A549 (cell line): ENCODE measurements at regions not wholly inside any gene's neighbourhood (a gene's known extent, or its start where the extent isn't known, plus 50 kb on each side); places are given as distances from the start of the nearest gene placed in this dataset.

Experiments used
- ATAC-seq, 2 experiments: fragments of 200-7000 bp in 1 of 2; fragments of >200 bp in 1 of 2; cut with Nextera tagmentation in 1 of 2; cut with Tn5 transposase in 1 of 2; 3 replicates each; pipeline versions ENCODE4 v1.8.0 to v1.9.1; 2018 to 2020; ENCODE audit warnings: mild to moderate bottlenecking in 1 of 2, moderate library complexity in 1 of 2
- CTCF ChIA-PET: fragments of 300-600 bp; sonication (Branson Sonifier 250); formaldehyde crosslinking; extraction: SDS; loops from one replicate; lab custom pipeline; 2021; ENCODE audit warnings: antibody characterized with exemption, inconsistent platforms; lab: Yijun Ruan, JAX
- POLR2A ChIA-PET: fragments of 350-600 bp; formaldehyde crosslinking; extraction: SDS; loops from one replicate; lab custom pipeline; 2021; ENCODE audit warnings: antibody characterized with exemption, inconsistent platforms; lab: Yijun Ruan, JAX
- DNase-seq, 2 experiments: peaks; one replicate each; pipeline versions ENCODE4 v3.0.0 to v3.0.0-alpha.2; 2011 to 2016; ENCODE audit warnings: low read depth in 1 of 2, low spot score in 1 of 2
- FAIRE-seq: peaks from 2 replicates; lab custom pipeline; 2011; peaks lifted over from hg19 to GRCh38; lab: Jason Lieb, UNC
- H3K27ac ChIP-seq, 2 experiments: fragments of >200 bp; sonication (Bioruptor Twin); formaldehyde crosslinking; 3 replicates each; pipeline ENCODE4 v1.5.1; 2016 to 2017
- H3K4me1 ChIP-seq: fragments of >200 bp; sonication (Bioruptor Twin); formaldehyde crosslinking; 3 replicates; pipeline ENCODE4 v1.6.1; 2016
- H3K4me2 ChIP-seq: fragments of >200 bp; sonication (Bioruptor Twin); formaldehyde crosslinking; 3 replicates; pipeline ENCODE4 v1.6.1; 2016
- H3K4me3 ChIP-seq: fragments of >200 bp; sonication (Bioruptor Twin); formaldehyde crosslinking; 3 replicates; pipeline ENCODE4 v1.5.1; 2016
- H3K9me3 ChIP-seq: fragments of >200 bp; sonication (Bioruptor Twin); formaldehyde crosslinking; 3 replicates; pipeline ENCODE4 v1.6.1; 2016
- CBX8 ChIP-seq: fragments of 200-600 bp; sonication (generic); IDR thresholded peaks from 2 replicates; pipeline ENCODE4 v1.6.1; 2016
- CEBPB ChIP-seq, 2 experiments: fragments of >200 bp in 1 of 2; sonication (Bioruptor Twin) in 1 of 2; formaldehyde crosslinking in 1 of 2; IDR thresholded peaks; 2 replicates each; pipeline ENCODE4 v1.6.1; 2012 to 2016
- CHD2 ChIP-seq: fragments of 150-350 bp; IDR thresholded peaks from 2 replicates; pipeline ENCODE4 v1.6.1; 2014; ENCODE audit warnings: low read length; ENCODE audit not compliant: partially characterized antibody
- EHMT2 ChIP-seq: fragments of 200-600 bp; sonication (generic); IDR thresholded peaks from 2 replicates; pipeline ENCODE4 v1.6.1; 2016; ENCODE audit warnings: antibody characterized with exemption, low read depth, mild to moderate bottlenecking, moderate library complexity
- EP300 ChIP-seq, 2 experiments: fragments of >200 bp; sonication (Bioruptor Twin); formaldehyde crosslinking; IDR thresholded peaks; 2 replicates in 1 of 2; 3 replicates in 1 of 2; pipeline ENCODE4 v1.6.1; 2016 to 2017
- ESRRA ChIP-seq: fragments of 150-350 bp; IDR thresholded peaks from 2 replicates; pipeline ENCODE4 v1.6.1; 2014; ENCODE audit warnings: mild to moderate bottlenecking, low read length, borderline replicate concordance
- FOSB ChIP-seq: fragments of 250-450 bp; sonication (Bioruptor Pico); IDR thresholded peaks from 2 replicates; pipeline ENCODE4 v1.5.0; 2020; ENCODE audit warnings: mild to moderate bottlenecking, moderate library complexity
- GATA3 ChIP-seq: IDR thresholded peaks from 2 replicates; pipeline ENCODE4 v1.6.1; 2012; ENCODE audit warnings: borderline replicate concordance
- HEYL ChIP-seq: fragments of 250-450 bp; sonication (Bioruptor Pico); IDR thresholded peaks from 2 replicates; pipeline ENCODE4 v1.8.0; 2021; ENCODE audit warnings: mild to moderate bottlenecking, moderate library complexity
- HOXA7 ChIP-seq: fragments of 250-450 bp; sonication (Bioruptor Pico); IDR thresholded peaks from 2 replicates; pipeline ENCODE4 v1.5.0; 2020; ENCODE audit warnings: mild to moderate bottlenecking, moderate library complexity
- HOXB13 ChIP-seq: fragments of 250-450 bp; sonication (Bioruptor Pico); IDR thresholded peaks from 2 replicates; pipeline ENCODE4 v1.5.0; 2020; ENCODE audit warnings: low read depth, mild to moderate bottlenecking, moderate library complexity
- HOXB5 ChIP-seq: fragments of 250-450 bp; sonication (Bioruptor Pico); IDR thresholded peaks from 2 replicates; pipeline ENCODE4 v1.5.0; 2020; ENCODE audit warnings: mild to moderate bottlenecking, moderate library complexity
- JUN ChIP-seq, 2 experiments: fragments of >200 bp; sonication (Bioruptor Twin); formaldehyde crosslinking; IDR thresholded peaks; 2 replicates in 1 of 2; 3 replicates in 1 of 2; pipeline ENCODE4 v1.6.1; 2016 to 2017
- JUNB ChIP-seq: fragments of >200 bp; sonication (Bioruptor Twin); formaldehyde crosslinking; IDR thresholded peaks from 2 replicates; pipeline ENCODE4 v1.6.1; 2016
- KDM1A ChIP-seq: fragments of 200-600 bp; sonication (generic); IDR thresholded peaks from 2 replicates; pipeline ENCODE4 v1.6.1; 2016; ENCODE audit warnings: low read depth, mild to moderate bottlenecking
- KDM5A ChIP-seq: fragments of 200-600 bp; sonication (generic); IDR thresholded peaks from 2 replicates; pipeline ENCODE4 v1.6.1; 2016; ENCODE audit warnings: antibody characterized with exemption, mild to moderate bottlenecking
- MYC ChIP-seq: IDR thresholded peaks from 2 replicates; pipeline ENCODE4 v1.6.1; 2012; ENCODE audit warnings: mild to moderate bottlenecking, inconsistent platforms, low read length, improper control_type of control experiment, borderline replicate concordance
- NPAS2 ChIP-seq: fragments of 250-450 bp; sonication (Bioruptor Pico); IDR thresholded peaks from 2 replicates; pipeline ENCODE4 v1.8.0; 2022; ENCODE audit warnings: mild to moderate bottlenecking, moderate library complexity, borderline replicate concordance
- NR3C1 ChIP-seq: fragments of >200 bp; sonication (Bioruptor Twin); formaldehyde crosslinking; IDR thresholded peaks from 3 replicates; pipeline ENCODE4 v1.6.1; 2017
- PHF8 ChIP-seq: fragments of 200-600 bp; sonication (generic); IDR thresholded peaks from 2 replicates; pipeline ENCODE4 v1.6.1; 2016; ENCODE audit warnings: low read depth, mild to moderate bottlenecking, antibody characterized with exemption, moderate library complexity, borderline replicate concordance
- POLR2A ChIP-seq: IDR thresholded peaks from 2 replicates; pipeline ENCODE4 v1.6.1; 2012; ENCODE audit warnings: mild to moderate bottlenecking, low read length
- RARB ChIP-seq: fragments of 250-450 bp; sonication (Bioruptor Pico); IDR thresholded peaks from 2 replicates; pipeline ENCODE4 v1.8.0; 2021; ENCODE audit warnings: mild to moderate bottlenecking, moderate library complexity
- RCOR1 ChIP-seq: fragments of 150-350 bp; IDR thresholded peaks from 2 replicates; pipeline ENCODE4 v1.6.1; 2014; ENCODE audit warnings: antibody characterized with exemption, low read length, low read depth
- RNF2 ChIP-seq: fragments of 200-600 bp; sonication (generic); IDR thresholded peaks from 2 replicates; pipeline ENCODE4 v1.6.1; 2016; ENCODE audit warnings: low read depth, mild to moderate bottlenecking, antibody characterized with exemption, moderate library complexity, borderline replicate concordance
- SREBF2 ChIP-seq: fragments of 450-650 bp; IDR thresholded peaks from 2 replicates; pipeline ENCODE4 v1.6.1; 2014; ENCODE audit warnings: mild to moderate bottlenecking, moderate library complexity
- TFCP2L1 ChIP-seq: fragments of 250-450 bp; sonication (Bioruptor Pico); IDR thresholded peaks from 2 replicates; pipeline ENCODE4 v1.5.0; 2021; ENCODE audit warnings: mild to moderate bottlenecking
- ZNF302 ChIP-seq: fragments of 250-450 bp; sonication (Bioruptor Pico); IDR thresholded peaks from 2 replicates; pipeline ENCODE4 v1.9.0; 2021; ENCODE audit warnings: inconsistent platforms, mild to moderate bottlenecking, moderate library complexity
- ZSCAN20 ChIP-seq: fragments of 250-450 bp; sonication (Bioruptor Pico); IDR thresholded peaks from 2 replicates; pipeline ENCODE4 v1.8.0; 2022; ENCODE audit warnings: mild to moderate bottlenecking, moderate library complexity
- WGBS: methylation state at CpG from one replicate; pipeline ENCODE4 v1.1.6; 2017; ENCODE audit errors: missing lambda C conversion rate; 5-methylcytosine and 5-hydroxymethylcytosine counted together
- TF ChIP-seq, protein P1 (sequence below): fragments of >200 bp; sonication (Bioruptor Twin); formaldehyde crosslinking; IDR thresholded peaks from 2 replicates; pipeline ENCODE4 v1.6.1; 2016
- TF ChIP-seq, protein P2 (sequence below): fragments of >200 bp; sonication (Bioruptor Twin); formaldehyde crosslinking; IDR thresholded peaks from 3 replicates; pipeline ENCODE4 v1.5.1; 2016
- TF ChIP-seq, protein P3 (sequence below): fragments of 200-600 bp; sonication (generic); IDR thresholded peaks from 2 replicates; pipeline ENCODE4 v1.6.1; 2016; ENCODE audit warnings: antibody characterized with exemption, mild to moderate bottlenecking, moderate library complexity
- TF ChIP-seq, protein P4 (sequence below): fragments of 150-350 bp; IDR thresholded peaks from 2 replicates; pipeline ENCODE4 v1.6.1; 2014; ENCODE audit warnings: low read depth, mild to moderate bottlenecking, low read length

DNA sequence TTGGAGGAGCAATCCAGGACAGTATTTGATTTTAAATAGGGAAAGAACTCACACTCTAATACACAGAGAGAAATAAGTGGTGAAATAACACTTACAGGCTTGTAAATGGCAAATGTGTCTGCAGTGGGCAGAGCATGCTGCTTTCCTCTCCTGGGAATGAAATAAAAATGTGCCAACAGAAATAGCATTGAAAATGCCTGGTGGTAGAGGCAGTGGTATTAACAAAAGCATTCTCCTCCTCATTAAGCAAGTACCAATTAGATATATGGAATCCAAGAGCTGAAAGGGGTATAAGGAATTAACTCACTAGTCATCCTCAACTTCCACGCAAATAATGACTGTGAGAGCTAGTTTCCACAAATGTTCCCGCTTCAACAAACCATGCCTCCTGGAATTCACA is 364.1 kb upstream of the KCNMB2 start:
- TF ChIP-seq JUN (IDR thresholded peaks at IDR 0.05) (no peak), EP300 (IDR thresholded peaks at IDR 0.05) (no peak), NPAS2 (no peak), JUNB (no peak), KDM1A (no peak), ZNF302 (CRISPR knock-in tag) (no peak), FOSB (CRISPR knock-in tag) (no peak), TFCP2L1 (CRISPR knock-in tag) (no peak), HOXB13 (CRISPR knock-in tag) (no peak), EHMT2 (no peak), HOXB5 (CRISPR knock-in tag) (no peak), CEBPB (IDR thresholded peaks at IDR 0.05) (no peak), RCOR1 (no peak), SREBF2 (no peak), PHF8 (no peak), RARB (CRISPR knock-in tag) (no peak)
- TF ChIP-seq, protein P1, sequence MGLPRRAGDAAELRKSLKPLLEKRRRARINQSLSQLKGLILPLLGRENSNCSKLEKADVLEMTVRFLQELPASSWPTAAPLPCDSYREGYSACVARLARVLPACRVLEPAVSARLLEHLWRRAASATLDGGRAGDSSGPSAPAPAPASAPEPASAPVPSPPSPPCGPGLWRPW, result no peak
- TF ChIP-seq, protein P2, sequence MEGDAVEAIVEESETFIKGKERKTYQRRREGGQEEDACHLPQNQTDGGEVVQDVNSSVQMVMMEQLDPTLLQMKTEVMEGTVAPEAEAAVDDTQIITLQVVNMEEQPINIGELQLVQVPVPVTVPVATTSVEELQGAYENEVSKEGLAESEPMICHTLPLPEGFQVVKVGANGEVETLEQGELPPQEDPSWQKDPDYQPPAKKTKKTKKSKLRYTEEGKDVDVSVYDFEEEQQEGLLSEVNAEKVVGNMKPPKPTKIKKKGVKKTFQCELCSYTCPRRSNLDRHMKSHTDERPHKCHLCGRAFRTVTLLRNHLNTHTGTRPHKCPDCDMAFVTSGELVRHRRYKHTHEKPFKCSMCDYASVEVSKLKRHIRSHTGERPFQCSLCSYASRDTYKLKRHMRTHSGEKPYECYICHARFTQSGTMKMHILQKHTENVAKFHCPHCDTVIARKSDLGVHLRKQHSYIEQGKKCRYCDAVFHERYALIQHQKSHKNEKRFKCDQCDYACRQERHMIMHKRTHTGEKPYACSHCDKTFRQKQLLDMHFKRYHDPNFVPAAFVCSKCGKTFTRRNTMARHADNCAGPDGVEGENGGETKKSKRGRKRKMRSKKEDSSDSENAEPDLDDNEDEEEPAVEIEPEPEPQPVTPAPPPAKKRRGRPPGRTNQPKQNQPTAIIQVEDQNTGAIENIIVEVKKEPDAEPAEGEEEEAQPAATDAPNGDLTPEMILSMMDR, result no peak
- H3K4me2 ChIP-seq, result no peak overlapping the region
- FAIRE-seq (no peak), ATAC-seq (no peak), DNase-seq (no peak)
- H3K27ac ChIP-seq, result no peak overlapping the region
- H3K4me3 ChIP-seq, result no peak overlapping the region
- ChIA-PET CTCF (no interaction called here), POLR2A (no interaction called here)
- H3K9me3 ChIP-seq, result no peaks in the 10 kb centered on the region
- H3K4me1 ChIP-seq, result no peaks in the 10 kb centered on the region
- 92% methylated on average over 2 of the region's 2 CpGs for WGBS

DNA sequence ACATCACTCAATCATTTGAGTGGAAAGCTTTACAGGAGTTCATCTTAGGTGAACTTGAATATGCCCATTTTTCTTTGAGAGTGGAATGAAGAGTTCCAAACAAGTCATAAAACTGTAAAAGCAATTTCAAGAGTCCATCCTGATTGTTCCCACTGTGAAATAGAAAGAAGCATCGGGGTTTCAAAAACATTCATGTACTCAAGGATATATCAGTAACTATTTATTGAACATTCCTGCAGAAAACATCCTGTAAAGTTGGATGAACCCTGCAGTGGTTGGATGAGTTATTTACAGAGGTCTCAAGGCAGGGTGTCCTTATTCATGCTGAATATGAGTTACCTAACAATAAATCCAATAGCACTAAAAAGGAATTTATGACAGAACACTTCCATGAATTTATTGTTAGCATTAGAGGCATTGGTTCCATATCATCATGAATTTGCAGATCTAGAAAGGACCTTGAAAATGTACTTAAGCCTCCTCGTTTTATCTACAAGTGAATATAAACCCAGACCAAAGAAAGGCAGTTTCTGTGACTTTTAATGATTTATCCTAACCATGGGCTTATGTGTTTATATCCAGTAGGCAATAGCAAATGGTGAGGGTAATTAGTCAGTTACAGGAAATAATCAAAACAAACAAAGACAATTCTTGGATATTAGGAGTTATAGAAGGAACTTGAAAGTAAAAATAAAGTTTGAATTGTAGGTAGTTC is 361.9 kb upstream of the KCNMB2 start:
- ChIA-PET POLR2A (no interaction called here), CTCF (no interaction called here)
- 12% methylated on average over 2 of the region's 2 CpGs for WGBS
- Histone ChIP-seq H3K4me2 (no peak overlapping the region), H3K9me3 (no peaks in the 10 kb centered on the region), H3K27ac (no peak overlapping the region), H3K4me1 (no peaks in the 10 kb centered on the region), H3K4me3 (no peak overlapping the region)
- no peak for DNase-seq
- no peak for ATAC-seq
- no peak for TF ChIP-seq FOSB (CRISPR knock-in tag)
- TF ChIP-seq NR3C1, result no peak
- no peak for TF ChIP-seq ESRRA
- TF ChIP-seq HOXB13 (CRISPR knock-in tag), result no peak
- TF ChIP-seq RNF2, result no peak
- TF ChIP-seq CBX8, result no peak
- TF ChIP-seq, protein P3, sequence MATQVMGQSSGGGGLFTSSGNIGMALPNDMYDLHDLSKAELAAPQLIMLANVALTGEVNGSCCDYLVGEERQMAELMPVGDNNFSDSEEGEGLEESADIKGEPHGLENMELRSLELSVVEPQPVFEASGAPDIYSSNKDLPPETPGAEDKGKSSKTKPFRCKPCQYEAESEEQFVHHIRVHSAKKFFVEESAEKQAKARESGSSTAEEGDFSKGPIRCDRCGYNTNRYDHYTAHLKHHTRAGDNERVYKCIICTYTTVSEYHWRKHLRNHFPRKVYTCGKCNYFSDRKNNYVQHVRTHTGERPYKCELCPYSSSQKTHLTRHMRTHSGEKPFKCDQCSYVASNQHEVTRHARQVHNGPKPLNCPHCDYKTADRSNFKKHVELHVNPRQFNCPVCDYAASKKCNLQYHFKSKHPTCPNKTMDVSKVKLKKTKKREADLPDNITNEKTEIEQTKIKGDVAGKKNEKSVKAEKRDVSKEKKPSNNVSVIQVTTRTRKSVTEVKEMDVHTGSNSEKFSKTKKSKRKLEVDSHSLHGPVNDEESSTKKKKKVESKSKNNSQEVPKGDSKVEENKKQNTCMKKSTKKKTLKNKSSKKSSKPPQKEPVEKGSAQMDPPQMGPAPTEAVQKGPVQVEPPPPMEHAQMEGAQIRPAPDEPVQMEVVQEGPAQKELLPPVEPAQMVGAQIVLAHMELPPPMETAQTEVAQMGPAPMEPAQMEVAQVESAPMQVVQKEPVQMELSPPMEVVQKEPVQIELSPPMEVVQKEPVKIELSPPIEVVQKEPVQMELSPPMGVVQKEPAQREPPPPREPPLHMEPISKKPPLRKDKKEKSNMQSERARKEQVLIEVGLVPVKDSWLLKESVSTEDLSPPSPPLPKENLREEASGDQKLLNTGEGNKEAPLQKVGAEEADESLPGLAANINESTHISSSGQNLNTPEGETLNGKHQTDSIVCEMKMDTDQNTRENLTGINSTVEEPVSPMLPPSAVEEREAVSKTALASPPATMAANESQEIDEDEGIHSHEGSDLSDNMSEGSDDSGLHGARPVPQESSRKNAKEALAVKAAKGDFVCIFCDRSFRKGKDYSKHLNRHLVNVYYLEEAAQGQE, result no peak
- no peak for TF ChIP-seq ZSCAN20 (CRISPR knock-in tag)
- no peak for TF ChIP-seq KDM5A
- TF ChIP-seq POLR2A, result no peak
- TF ChIP-seq, protein P1, result no peak
- TF ChIP-seq HOXA7 (CRISPR knock-in tag), result no peak
- no peak for TF ChIP-seq MYC
- TF ChIP-seq RARB (CRISPR knock-in tag), result no peak
- TF ChIP-seq JUNB, result no peak
- TF ChIP-seq HEYL (CRISPR knock-in tag), result no peak
- TF ChIP-seq TFCP2L1 (CRISPR knock-in tag), result no peak
- TF ChIP-seq, protein P4, sequence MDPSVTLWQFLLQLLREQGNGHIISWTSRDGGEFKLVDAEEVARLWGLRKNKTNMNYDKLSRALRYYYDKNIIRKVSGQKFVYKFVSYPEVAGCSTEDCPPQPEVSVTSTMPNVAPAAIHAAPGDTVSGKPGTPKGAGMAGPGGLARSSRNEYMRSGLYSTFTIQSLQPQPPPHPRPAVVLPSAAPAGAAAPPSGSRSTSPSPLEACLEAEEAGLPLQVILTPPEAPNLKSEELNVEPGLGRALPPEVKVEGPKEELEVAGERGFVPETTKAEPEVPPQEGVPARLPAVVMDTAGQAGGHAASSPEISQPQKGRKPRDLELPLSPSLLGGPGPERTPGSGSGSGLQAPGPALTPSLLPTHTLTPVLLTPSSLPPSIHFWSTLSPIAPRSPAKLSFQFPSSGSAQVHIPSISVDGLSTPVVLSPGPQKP, result no peak
- TF ChIP-seq GATA3, result no peak
- TF ChIP-seq CHD2, result no peak
- FAIRE-seq, result no peak
